ENCODE measurements at regions not wholly inside any gene's neighbourhood (a gene's known extent, or its start where the extent isn't known, plus 50 kb on each side); places are given as distances from the start of the nearest gene placed in this dataset.
"Not testable (repeated sequence)": the region's sequence is repeated elsewhere in the genome, so short reads cannot be mapped to it uniquely, and the experiment has no call there.

DNA sequence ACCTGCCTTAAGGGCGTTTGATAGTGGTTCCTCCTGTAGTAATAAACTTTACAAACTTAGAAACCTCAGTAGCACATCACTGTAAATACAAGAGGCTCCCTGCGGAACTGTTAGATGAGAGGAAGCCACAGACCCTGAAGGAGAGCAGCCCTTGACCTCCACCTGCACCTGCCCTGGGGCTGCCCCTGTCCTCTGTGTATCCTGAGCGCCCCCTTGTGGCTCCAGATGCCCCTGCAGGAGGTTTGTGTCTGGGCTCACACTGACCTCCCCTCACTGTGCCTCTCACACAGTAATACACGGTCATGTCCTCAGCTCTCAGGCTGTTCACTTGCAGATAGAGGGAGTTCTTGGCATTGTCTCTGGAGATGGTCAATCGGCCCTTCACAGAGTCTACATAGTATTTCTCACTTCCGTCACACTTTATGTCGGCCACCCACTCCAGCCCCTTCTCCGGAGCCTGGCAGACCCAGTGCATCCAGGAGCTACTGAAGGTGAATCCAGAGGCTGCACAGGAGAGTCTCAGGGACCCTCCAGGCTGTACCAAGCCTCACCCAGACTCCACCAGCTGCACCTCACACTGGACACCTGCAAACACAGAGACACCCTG, 1059.8 kb downstream of the TMEM121 start:
- Histone ChIP-seq H3K4me1 (ENCODE audit: insufficient read depth, low read length) (no peaks in the 10 kb centered on the region), H4K20me1 (ENCODE audit: low read length) (no peaks in the 10 kb centered on the region), H3K36me3 (ENCODE audit: low read depth, low read length) (no peaks in the 10 kb centered on the region; the same call in 1 of the 2 replicates), H3K9ac (ENCODE audit: low read length) (no peak overlapping the region), H3F3A (ENCODE audit: low read length, unreplicated experiment) (no peaks in the 10 kb centered on the region), H2AFZ (ENCODE audit: low read length) (no peak overlapping the region), H3K9me2 (replicated peaks; ENCODE audit: low read length) (no peaks in the 10 kb centered on the region), H3K79me2 (ENCODE audit: low read length) (no peaks in the 10 kb centered on the region), H3K4me3 (ENCODE audit: low read length) (no peak overlapping the region), H3K27ac (ENCODE audit: low read length) (no peak overlapping the region), H3K4me2 (ENCODE audit: low read length) (no peak overlapping the region), H3K27me3 (ENCODE audit: low read length) (no peaks in the 10 kb centered on the region), H3K9me3 (ENCODE audit: low read length) (0 out of 2 replicates have a peak, but pooled peaks cover 23% of the 10 kb centered on the region)
- intact Hi-C loops (cut with micrococcal nuclease), result no loop called here
- TF ChIP-seq, protein P1, sequence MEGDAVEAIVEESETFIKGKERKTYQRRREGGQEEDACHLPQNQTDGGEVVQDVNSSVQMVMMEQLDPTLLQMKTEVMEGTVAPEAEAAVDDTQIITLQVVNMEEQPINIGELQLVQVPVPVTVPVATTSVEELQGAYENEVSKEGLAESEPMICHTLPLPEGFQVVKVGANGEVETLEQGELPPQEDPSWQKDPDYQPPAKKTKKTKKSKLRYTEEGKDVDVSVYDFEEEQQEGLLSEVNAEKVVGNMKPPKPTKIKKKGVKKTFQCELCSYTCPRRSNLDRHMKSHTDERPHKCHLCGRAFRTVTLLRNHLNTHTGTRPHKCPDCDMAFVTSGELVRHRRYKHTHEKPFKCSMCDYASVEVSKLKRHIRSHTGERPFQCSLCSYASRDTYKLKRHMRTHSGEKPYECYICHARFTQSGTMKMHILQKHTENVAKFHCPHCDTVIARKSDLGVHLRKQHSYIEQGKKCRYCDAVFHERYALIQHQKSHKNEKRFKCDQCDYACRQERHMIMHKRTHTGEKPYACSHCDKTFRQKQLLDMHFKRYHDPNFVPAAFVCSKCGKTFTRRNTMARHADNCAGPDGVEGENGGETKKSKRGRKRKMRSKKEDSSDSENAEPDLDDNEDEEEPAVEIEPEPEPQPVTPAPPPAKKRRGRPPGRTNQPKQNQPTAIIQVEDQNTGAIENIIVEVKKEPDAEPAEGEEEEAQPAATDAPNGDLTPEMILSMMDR (conservative IDR thresholded peaks at IDR 0.05; ENCODE audit: low read depth, low read length), result 0 out of 2 replicates have a peak, but pooled peaks have one; percentile 23
- TF ChIP-seq EZH2phosphoT487 (IDR thresholded peaks at IDR 0.05; ENCODE audit: borderline replicate concordance, low read length), result no peak
- no TSS peak for BruUV-seq (replicated peaks)
- ChIA-PET CTCF (no interaction called here), POLR2A (ENCODE audit: unreplicated experiment) (no interaction called here)
- ATAC-seq (no peak), DNase-seq (no peak)

DNA sequence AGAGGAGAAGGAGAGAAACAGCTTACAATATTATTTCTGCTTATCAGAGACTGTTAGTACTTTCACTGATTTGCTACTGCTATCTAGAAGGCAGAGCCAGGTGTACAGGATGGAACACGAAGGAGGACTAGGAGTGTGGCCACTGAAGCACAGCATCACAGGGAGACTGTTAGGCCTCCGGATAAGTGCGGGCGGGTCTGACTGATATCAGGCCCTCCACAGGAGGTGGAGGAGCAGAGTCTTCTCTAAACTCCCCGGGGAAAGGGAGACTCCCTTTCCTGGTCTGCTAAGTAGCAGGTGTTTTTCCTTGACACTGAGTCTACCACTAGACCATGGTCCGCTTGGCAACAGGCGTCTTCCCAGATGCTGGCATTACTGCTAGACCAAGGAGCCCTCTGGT, 1065.2 kb downstream of the TMEM121 start:
- H3K4me1 ChIP-seq (ENCODE audit: insufficient read depth, low read length); H3K36me3 ChIP-seq (ENCODE audit: low read depth, low read length); intact Hi-C loops (cut with micrococcal nuclease); H2AFZ ChIP-seq (ENCODE audit: low read length); POLR2A ChIA-PET (ENCODE audit: unreplicated experiment); ATAC-seq; H3K9me3 ChIP-seq (ENCODE audit: low read length); H3K27ac ChIP-seq (ENCODE audit: low read length); H3F3A ChIP-seq (ENCODE audit: low read length, unreplicated experiment); H3K4me2 ChIP-seq (ENCODE audit: low read length); CTCF ChIA-PET; H4K20me1 ChIP-seq (ENCODE audit: low read length); H3K9me2 ChIP-seq (replicated peaks; ENCODE audit: low read length); BruUV-seq (replicated peaks); H3K4me3 ChIP-seq (ENCODE audit: low read length); H3K27me3 ChIP-seq (ENCODE audit: low read length); DNase-seq; H3K79me2 ChIP-seq (ENCODE audit: low read length); H3K9ac ChIP-seq (ENCODE audit: low read length): not testable (repeated sequence)

DNA sequence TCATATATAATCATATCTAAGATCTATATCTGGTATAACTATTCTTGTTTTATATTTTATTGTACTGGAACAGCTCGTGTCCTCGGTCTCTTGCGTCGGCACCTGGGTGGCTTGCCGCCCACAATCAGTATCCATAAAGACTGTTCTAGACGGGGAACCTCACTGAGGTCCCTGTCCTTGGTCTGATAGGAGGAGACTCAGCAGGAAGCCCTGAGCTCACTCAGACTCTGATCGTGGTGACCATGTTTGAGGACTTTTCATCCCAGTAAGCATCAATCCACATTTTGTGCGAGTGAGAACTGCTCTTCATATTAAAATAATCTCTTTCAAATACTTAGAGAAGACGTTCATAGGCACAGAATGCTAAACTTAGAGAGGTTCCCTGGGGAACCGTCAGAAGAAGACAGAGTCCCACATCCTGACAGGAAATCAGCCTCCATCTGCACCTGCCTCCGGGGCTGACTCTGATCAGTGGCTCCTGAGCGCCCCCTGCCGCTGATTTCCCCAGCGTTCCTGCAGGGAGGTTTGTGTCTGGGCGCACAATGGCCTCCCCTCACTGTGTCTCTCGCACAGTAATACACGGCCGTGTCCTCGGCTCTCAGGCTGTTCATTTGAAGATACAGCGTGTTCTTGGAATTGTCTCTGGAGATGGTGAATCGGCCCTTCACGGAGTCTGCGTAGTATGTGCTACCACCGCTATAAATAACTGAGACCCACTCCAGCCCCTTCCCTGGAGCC, 1065.9 kb downstream of the TMEM121 start:
- intact Hi-C loops (cut with micrococcal nuclease); H3K4me2 ChIP-seq (ENCODE audit: low read length); H3K36me3 ChIP-seq (ENCODE audit: low read depth, low read length); H3K4me3 ChIP-seq (ENCODE audit: low read length); H3K27ac ChIP-seq (ENCODE audit: low read length); POLR2A ChIA-PET (ENCODE audit: unreplicated experiment); H4K20me1 ChIP-seq (ENCODE audit: low read length); CTCF ChIA-PET; BruUV-seq (replicated peaks); H3K27me3 ChIP-seq (ENCODE audit: low read length); H3K9ac ChIP-seq (ENCODE audit: low read length); H3K9me2 ChIP-seq (replicated peaks; ENCODE audit: low read length); H2AFZ ChIP-seq (ENCODE audit: low read length); H3F3A ChIP-seq (ENCODE audit: low read length, unreplicated experiment); H3K79me2 ChIP-seq (ENCODE audit: low read length); H3K9me3 ChIP-seq (ENCODE audit: low read length); H3K4me1 ChIP-seq (ENCODE audit: insufficient read depth, low read length); ATAC-seq; DNase-seq: not testable (repeated sequence)

DNA sequence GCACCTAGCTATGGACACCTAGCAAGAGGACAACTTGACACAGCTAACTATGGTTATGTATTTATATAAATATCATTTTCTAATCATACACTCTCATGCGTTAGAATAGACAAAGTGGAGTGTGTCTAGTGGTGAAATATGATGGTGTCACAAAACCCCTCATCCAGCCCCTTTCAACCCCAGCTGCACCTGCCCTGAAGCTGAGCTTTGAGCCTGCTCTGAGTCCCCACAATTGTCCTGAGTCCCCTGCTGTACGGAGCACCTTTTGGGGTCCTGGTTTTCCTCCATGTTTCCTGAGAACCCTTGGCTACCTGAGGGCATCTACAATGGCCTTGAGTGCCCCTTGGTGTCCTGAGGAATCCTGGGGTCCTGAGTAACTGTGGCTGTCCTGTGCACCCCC, 1072.8 kb downstream of the TMEM121 start:
- Histone ChIP-seq H3F3A (ENCODE audit: low read length, unreplicated experiment) (no peaks in the 10 kb centered on the region), H3K4me2 (ENCODE audit: low read length) (no peak overlapping the region), H3K36me3 (ENCODE audit: low read depth, low read length) (no peaks in the 10 kb centered on the region), H3K27ac (ENCODE audit: low read length) (no peak overlapping the region), H3K9me2 (replicated peaks; ENCODE audit: low read length) (no peaks in the 10 kb centered on the region), H3K4me3 (ENCODE audit: low read length) (no peak overlapping the region), H3K79me2 (ENCODE audit: low read length) (no peaks in the 10 kb centered on the region), H4K20me1 (ENCODE audit: low read length) (no peaks in the 10 kb centered on the region), H3K9ac (ENCODE audit: low read length) (no peak overlapping the region), H3K9me3 (ENCODE audit: low read length) (no peaks in the 10 kb centered on the region), H2AFZ (ENCODE audit: low read length) (no peak overlapping the region), H3K4me1 (ENCODE audit: insufficient read depth, low read length) (no peaks in the 10 kb centered on the region), H3K27me3 (ENCODE audit: low read length) (no peaks in the 10 kb centered on the region)
- no TSS peak for BruUV-seq (replicated peaks)
- ChIA-PET CTCF (no interaction called here), POLR2A (ENCODE audit: unreplicated experiment) (no interaction called here)
- intact Hi-C loops (cut with micrococcal nuclease), result no loop called here
- no peak for ATAC-seq
- TF ChIP-seq EZH2phosphoT487 (IDR thresholded peaks at IDR 0.05; ENCODE audit: borderline replicate concordance, low read length) (no peak), EZH2 (IDR thresholded peaks at IDR 0.05; ENCODE audit: low read length, unreplicated experiment) (no peak)
- TF ChIP-seq, protein P1 (conservative IDR thresholded peaks at IDR 0.05; ENCODE audit: low read depth, low read length), result no peak
- no peak for DNase-seq
